ENCODE measurements at regions not wholly inside any gene's neighbourhood (a gene's known extent, or its start where the extent isn't known, plus 50 kb on each side); places are given as distances from the start of the nearest gene placed in this dataset.

DNA sequence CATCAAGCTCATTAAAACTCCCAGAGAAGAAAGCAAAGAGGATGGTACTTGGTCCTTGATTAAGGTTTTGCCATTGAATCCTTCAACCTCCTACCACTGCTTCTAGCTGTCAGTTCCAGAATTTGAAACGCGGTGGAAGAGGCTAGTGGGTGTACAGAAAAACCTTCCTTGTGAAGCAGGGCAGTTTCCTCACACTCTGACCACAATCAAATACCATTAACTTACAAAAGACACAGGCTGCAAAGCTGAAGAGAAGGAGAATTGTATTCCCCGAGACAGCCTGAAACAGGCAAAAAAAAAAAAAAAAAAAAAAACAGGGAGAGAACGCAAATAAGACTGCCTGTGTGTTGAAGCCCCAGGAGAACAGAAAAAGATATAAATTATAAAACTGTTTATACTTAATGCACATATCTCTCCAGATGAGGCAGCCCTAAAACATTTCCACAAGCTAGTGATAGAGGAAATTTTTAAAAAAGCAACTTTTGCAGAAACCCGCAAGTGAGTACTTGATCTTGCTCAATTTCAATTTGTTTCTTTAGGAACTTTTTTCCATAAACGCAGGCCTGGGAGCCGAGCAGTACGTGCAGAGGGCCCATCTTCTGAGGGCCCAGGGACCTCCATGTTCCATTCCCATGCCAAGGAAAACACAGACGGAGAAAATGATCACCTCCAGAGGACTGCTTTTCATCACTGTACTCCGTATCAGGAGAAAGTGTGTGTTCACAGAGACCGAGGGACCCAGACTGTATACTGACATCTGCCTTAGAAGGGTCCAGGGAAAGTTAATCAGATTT is 218.7 kb upstream of the BLID start:
- Histone ChIP-seq H3K27ac (no peak overlapping the region), H3K4me3 (ENCODE audit: low read depth, low read length) (no peak overlapping the region), H3K36me3 (replicated peaks) (no peaks in the 10 kb centered on the region), H3K27me3 (replicated peaks) (peaks cover 7% of the 10 kb centered on the region)
- no peak for DNase-seq
- TF ChIP-seq, protein P1, sequence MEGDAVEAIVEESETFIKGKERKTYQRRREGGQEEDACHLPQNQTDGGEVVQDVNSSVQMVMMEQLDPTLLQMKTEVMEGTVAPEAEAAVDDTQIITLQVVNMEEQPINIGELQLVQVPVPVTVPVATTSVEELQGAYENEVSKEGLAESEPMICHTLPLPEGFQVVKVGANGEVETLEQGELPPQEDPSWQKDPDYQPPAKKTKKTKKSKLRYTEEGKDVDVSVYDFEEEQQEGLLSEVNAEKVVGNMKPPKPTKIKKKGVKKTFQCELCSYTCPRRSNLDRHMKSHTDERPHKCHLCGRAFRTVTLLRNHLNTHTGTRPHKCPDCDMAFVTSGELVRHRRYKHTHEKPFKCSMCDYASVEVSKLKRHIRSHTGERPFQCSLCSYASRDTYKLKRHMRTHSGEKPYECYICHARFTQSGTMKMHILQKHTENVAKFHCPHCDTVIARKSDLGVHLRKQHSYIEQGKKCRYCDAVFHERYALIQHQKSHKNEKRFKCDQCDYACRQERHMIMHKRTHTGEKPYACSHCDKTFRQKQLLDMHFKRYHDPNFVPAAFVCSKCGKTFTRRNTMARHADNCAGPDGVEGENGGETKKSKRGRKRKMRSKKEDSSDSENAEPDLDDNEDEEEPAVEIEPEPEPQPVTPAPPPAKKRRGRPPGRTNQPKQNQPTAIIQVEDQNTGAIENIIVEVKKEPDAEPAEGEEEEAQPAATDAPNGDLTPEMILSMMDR (IDR thresholded peaks at IDR 0.05; ENCODE audit: low read depth, low read length, missing control alignments): no peak
- in situ Hi-C loops (cut with HindIII; ENCODE audit: low pct_ligation_motif_present, low sequenced_read_pairs): no loop called here

DNA sequence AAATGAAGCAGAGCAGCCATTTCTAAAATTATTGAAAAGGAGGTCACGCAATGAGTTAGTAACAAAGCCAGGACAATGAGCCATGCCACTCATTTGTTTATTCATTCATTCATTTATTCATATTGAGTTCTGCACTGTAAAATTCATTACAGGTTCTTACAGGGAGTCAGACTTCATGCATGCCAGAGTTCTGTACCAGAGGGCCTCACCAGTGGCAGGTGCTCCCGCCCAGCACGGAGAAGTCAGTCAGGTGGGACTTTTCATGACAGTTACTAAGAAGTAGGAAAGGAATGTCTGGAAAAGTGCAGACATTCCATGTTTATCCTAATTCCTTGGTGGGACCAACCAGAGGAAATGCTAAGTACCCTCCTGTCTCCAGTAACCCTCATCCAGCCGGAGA is 217.5 kb upstream of the BLID start:
- DNase-seq: no peak
- no peaks in the 10 kb centered on the region for H3K36me3 ChIP-seq (replicated peaks)
- H3K4me3 ChIP-seq (ENCODE audit: low read depth, low read length): no peak overlapping the region
- in situ Hi-C loops (cut with HindIII; ENCODE audit: low pct_ligation_motif_present, low sequenced_read_pairs): no loop called here
- TF ChIP-seq, protein P1 (IDR thresholded peaks at IDR 0.05; ENCODE audit: low read depth, low read length, missing control alignments): no peak
- H3K27ac ChIP-seq: no peak overlapping the region
- peaks cover 7% of the 10 kb centered on the region for H3K27me3 ChIP-seq (replicated peaks)

DNA sequence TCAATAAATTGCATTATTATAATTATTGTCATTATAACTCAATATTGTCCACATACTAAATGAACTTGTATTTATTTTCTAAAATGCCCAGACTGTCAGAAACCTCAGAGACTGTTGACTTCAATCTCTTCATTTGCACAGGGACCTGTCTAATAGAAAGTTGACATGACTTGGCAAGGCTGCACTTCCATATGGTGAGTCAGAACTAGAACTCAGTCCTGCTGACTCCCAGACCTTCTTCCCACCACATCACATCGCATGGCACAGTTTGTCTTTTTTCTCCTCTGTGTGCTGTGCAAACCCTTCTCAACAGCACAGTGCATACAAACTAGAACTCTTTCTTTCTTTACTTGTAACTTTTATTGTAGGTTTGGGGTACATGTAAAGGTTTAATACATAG is 215.1 kb upstream of the BLID start:
- H3K27me3 ChIP-seq (replicated peaks): peaks cover 7% of the 10 kb centered on the region
- H3K36me3 ChIP-seq (replicated peaks): no peaks in the 10 kb centered on the region
- H3K27ac ChIP-seq: no peak overlapping the region
- no peak for DNase-seq
- in situ Hi-C loops (cut with HindIII; ENCODE audit: low pct_ligation_motif_present, low sequenced_read_pairs): no loop called here
- TF ChIP-seq, protein P1 (IDR thresholded peaks at IDR 0.05; ENCODE audit: low read depth, low read length, missing control alignments): no peak
- no peak overlapping the region for H3K4me3 ChIP-seq (ENCODE audit: low read depth, low read length)

DNA sequence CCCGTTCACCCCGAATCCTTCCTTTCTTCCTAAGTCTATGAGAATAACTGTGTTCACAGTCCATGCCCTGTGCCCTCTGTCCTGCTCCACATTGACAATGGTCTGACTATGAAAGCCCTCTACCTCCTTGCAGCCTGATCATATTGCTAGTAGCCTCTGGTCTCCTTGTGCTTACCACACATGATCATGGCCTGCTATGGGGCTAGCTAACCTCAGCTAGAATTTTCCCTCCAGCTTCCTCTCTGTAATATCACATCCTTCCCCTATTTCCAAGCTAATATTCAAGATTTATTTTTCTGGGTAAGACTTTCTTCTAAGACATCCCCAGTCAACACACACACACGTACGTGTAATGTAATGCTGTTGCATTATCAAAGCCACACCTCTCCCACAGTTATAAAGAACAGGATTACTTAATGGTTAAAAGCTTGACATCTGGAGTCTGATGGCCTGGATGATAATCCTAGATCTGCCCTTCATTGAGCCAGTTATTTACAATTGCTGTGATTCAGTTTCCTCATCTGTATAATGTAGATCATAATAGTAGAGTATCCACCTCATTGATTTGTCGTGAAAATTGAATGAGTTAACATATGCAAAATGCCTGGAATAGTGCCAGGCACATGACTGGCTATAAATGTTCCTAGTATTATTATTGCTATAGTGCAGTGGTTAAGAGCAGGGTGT is 214.4 kb upstream of the BLID start:
- peaks cover 7% of the 10 kb centered on the region for H3K27me3 ChIP-seq (replicated peaks)
- DNase-seq: no peak
- H3K27ac ChIP-seq: no peak overlapping the region
- in situ Hi-C loops (cut with HindIII; ENCODE audit: low pct_ligation_motif_present, low sequenced_read_pairs): no loop called here
- no peak overlapping the region for H3K4me3 ChIP-seq (ENCODE audit: low read depth, low read length)
- no peaks in the 10 kb centered on the region for H3K36me3 ChIP-seq (replicated peaks)
- TF ChIP-seq, protein P1 (IDR thresholded peaks at IDR 0.05; ENCODE audit: low read depth, low read length, missing control alignments): no peak

DNA sequence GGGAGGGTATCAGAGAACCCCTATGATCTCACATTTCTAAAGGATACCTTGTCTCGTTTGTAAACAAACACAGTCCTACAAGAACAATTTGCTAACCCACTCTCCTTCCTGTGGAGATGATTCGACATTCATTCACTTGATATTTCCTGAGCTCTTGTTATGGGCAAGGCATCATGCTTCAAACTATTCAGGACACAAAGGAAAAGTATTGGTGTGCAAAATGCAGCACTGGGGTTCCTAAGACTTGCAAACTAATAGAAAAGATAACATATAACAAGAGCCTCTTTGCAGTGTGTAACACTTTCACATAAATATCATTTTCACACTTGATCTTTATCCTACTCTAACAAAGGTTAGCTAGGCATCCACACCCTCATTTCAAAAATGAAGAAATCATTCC is 211.5 kb upstream of the BLID start:
- Histone ChIP-seq H3K4me3 (ENCODE audit: low read depth, low read length) (no peak overlapping the region), H3K36me3 (replicated peaks) (no peaks in the 10 kb centered on the region), H3K27ac (no peak overlapping the region), H3K27me3 (replicated peaks) (no peaks in the 10 kb centered on the region)
- TF ChIP-seq, protein P1 (IDR thresholded peaks at IDR 0.05; ENCODE audit: low read depth, low read length, missing control alignments): no peak
- DNase-seq: no peak
- in situ Hi-C loops (cut with HindIII; ENCODE audit: low pct_ligation_motif_present, low sequenced_read_pairs): no loop called here
